ENCODE measurements at regions not wholly inside any gene's neighbourhood (a gene's known extent, or its start where the extent isn't known, plus 50 kb on each side); places are given as distances from the start of the nearest gene placed in this dataset.
"Not testable (repeated sequence)": the region's sequence is repeated elsewhere in the genome, so short reads cannot be mapped to it uniquely, and the experiment has no call there.

GRCh38 chr17:13833921-13834320, 232.2 kb upstream of the HS3ST3A1 start:
- H3K27ac Mint-ChIP-seq = no peak overlapping the region
- H3K4me3 Mint-ChIP-seq = no peak overlapping the region
- no peak for DNase-seq
- intact Hi-C loops (cut with micrococcal nuclease) = no loop called here
- H3K36me3 Mint-ChIP-seq (ENCODE audit: low read depth) = no peaks in the 10 kb centered on the region
- no peaks in the 10 kb centered on the region for H3K4me1 Mint-ChIP-seq
- no peaks in the 10 kb centered on the region for H3K27me3 Mint-ChIP-seq
- peaks cover 8% of the 10 kb centered on the region for H3K9me3 Mint-ChIP-seq

DNA sequence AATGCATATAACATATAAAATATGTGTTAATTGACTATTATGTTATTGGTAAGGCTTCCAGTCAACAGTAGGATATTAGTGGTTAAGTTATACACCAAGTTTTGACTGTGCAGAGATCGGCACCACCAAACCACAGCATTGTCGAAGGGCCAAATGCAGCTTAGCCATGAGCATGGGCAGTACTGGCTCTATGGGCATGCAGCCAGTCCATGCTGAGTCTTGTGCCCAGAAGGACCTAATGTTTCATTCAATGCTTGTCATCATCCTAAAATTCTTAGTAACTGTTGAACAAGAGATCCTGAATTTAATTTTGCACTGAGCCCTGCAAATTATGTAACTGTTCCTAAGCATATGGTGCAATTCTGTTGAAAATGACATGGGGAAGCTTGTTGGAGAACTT, 233.4 kb upstream of the HS3ST3A1 start:
- peaks cover 1% of the 10 kb centered on the region for H3K4me1 Mint-ChIP-seq
- H3K4me3 Mint-ChIP-seq = no peak overlapping the region
- no peak overlapping the region for H3K27ac Mint-ChIP-seq
- intact Hi-C loops (cut with micrococcal nuclease) = no loop called here
- no peaks in the 10 kb centered on the region for H3K36me3 Mint-ChIP-seq (ENCODE audit: low read depth)
- H3K9me3 Mint-ChIP-seq = peaks cover 4% of the 10 kb centered on the region
- no peaks in the 10 kb centered on the region for H3K27me3 Mint-ChIP-seq
- DNase-seq = no peak

DNA sequence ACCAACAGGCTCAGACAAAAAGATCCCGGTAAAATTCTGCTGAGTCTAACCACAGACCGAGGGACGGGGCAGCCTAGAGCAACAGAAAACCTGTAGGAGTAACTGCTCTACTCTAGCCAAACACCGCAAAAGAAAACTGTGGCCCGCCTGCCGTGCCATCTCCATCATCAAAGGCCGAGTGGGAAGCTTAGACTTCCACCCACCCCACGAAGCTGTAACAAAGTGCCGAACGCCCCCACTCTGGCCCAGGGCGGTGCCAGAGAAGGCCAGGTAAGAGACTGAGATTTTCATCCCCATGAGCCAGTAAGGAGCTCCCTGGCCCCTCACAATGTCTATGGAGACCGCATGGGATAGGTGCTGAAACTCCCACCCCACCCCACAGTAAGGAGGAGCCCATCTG, 231.9 kb upstream of the COX10 start:
- Mint-ChIP-seq H3K36me3 (ENCODE audit: low read depth) (no peaks in the 10 kb centered on the region), H3K4me1 (peaks cover 6% of the 10 kb centered on the region), H3K9me3 (peaks cover 4% of the 10 kb centered on the region), H3K4me3 (no peak overlapping the region), H3K27me3 (no peaks in the 10 kb centered on the region), H3K27ac (no peak overlapping the region)
- DNase-seq = no peak
- intact Hi-C loops (cut with micrococcal nuclease) = no loop called here

DNA sequence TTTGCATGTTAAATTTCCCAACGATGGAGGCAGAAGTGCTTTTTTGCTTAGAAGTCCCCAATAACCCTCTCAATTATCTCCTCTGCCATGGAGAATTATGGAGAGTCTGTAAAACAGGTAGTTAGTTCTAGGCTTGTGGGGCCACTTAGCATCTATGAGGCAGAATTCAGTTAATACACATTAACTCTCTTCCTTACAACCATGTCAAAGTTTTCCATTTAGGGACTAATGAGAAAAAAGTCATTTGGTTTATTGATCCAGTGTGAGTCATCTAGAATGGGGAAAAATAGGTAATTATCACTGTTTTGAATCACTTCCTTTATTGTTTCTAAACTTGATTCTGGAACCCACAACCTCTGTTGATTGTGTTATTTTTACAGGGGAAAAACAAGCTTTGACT, 229.1 kb upstream of the COX10 start:
- Mint-ChIP-seq H3K4me1 (peaks cover 6% of the 10 kb centered on the region), H3K36me3 (ENCODE audit: low read depth) (no peaks in the 10 kb centered on the region), H3K9me3 (peaks cover 4% of the 10 kb centered on the region), H3K27ac (no peak overlapping the region), H3K27me3 (no peaks in the 10 kb centered on the region), H3K4me3 (no peak overlapping the region)
- intact Hi-C loops (cut with micrococcal nuclease) = no loop called here
- DNase-seq = no peak

- Mint-ChIP-seq H3K27me3 (no peaks in the 10 kb centered on the region), H3K4me1 (peaks cover 6% of the 10 kb centered on the region), H3K9me3 (peaks cover 4% of the 10 kb centered on the region), H3K4me3 (no peak overlapping the region), H3K36me3 (ENCODE audit: low read depth) (no peaks in the 10 kb centered on the region), H3K27ac (no peak overlapping the region)
- intact Hi-C loops (cut with micrococcal nuclease) = no loop called here
- no peak for DNase-seq
Observed at GRCh38 chr17:13843862-13844635, 225.3 kb upstream of the COX10 start.

DNA sequence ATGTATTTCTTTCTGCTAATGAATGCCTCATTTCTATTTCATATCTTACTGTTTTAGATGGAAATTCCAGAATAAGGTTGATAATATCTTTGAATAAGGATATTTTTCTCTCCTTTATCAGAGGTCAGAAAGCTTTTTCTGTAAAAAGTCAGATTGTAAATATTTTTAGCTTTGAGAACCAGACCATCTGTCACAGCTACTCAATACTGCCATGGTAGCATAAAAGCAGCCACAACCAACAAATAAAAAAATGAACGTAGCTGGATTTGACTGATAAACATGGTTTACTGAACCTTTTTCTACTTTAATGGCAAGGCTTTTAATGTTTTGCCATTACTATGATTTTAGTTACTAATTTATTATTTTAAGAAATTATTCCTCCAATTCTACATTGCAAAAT, 217.4 kb upstream of the COX10 start:
- no peaks in the 10 kb centered on the region for H3K27me3 Mint-ChIP-seq
- peaks cover 4% of the 10 kb centered on the region for H3K36me3 Mint-ChIP-seq (ENCODE audit: low read depth)
- no peak overlapping the region for H3K4me3 Mint-ChIP-seq
- DNase-seq = no peak
- no peaks in the 10 kb centered on the region for H3K4me1 Mint-ChIP-seq
- intact Hi-C loops (cut with micrococcal nuclease) = no loop called here
- H3K27ac Mint-ChIP-seq = no peak overlapping the region
- peaks cover 8% of the 10 kb centered on the region for H3K9me3 Mint-ChIP-seq

DNA sequence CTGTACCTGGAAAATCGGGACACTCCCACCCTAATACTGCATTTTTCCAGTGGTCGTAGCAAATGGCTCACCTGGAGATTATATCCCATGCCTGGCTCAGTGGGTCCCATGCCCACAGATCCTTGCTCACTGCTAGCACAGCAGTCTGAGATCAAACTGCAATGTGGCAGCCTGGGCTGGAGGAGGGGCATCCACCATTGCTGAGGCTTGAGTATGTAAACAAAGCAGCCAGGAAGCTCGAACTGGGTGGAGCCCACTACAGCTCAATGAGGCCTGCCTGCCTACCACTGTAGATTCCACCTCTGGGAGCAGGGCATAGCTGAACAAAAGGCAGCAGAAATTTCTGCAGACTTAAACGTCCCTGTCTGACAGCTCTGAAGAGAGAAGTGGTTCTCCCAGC, 213.6 kb upstream of the COX10 start:
- H3K4me1 Mint-ChIP-seq; intact Hi-C loops (cut with micrococcal nuclease); H3K36me3 Mint-ChIP-seq (ENCODE audit: low read depth); DNase-seq; H3K27ac Mint-ChIP-seq; H3K4me3 Mint-ChIP-seq; H3K27me3 Mint-ChIP-seq: not testable (repeated sequence)
- H3K9me3 Mint-ChIP-seq = peaks cover 20% of the 10 kb centered on the region

- Mint-ChIP-seq H3K4me3 (no peak overlapping the region), H3K27me3 (peaks cover 2% of the 10 kb centered on the region), H3K9me3 (peaks cover 34% of the 10 kb centered on the region), H3K4me1 (peaks cover 2% of the 10 kb centered on the region), H3K27ac (no peak overlapping the region), H3K36me3 (ENCODE audit: low read depth) (peaks cover 3% of the 10 kb centered on the region)
- DNase-seq = no peak
- intact Hi-C loops (cut with micrococcal nuclease) = no loop called here
Observed at GRCh38 chr17:13862346-13862745, 207.0 kb upstream of the COX10 start.

- Mint-ChIP-seq H3K4me1 (peaks cover 2% of the 10 kb centered on the region), H3K4me3 (no peak overlapping the region), H3K9me3 (peaks cover 24% of the 10 kb centered on the region), H3K36me3 (ENCODE audit: low read depth) (peaks cover under 1% of the 10 kb centered on the region), H3K27me3 (peaks cover under 1% of the 10 kb centered on the region), H3K27ac (no peak overlapping the region)
- DNase-seq = no peak
- intact Hi-C loops (cut with micrococcal nuclease) = no loop called here
Observed at GRCh38 chr17:13863436-13863835, 205.9 kb upstream of the COX10 start.

DNA sequence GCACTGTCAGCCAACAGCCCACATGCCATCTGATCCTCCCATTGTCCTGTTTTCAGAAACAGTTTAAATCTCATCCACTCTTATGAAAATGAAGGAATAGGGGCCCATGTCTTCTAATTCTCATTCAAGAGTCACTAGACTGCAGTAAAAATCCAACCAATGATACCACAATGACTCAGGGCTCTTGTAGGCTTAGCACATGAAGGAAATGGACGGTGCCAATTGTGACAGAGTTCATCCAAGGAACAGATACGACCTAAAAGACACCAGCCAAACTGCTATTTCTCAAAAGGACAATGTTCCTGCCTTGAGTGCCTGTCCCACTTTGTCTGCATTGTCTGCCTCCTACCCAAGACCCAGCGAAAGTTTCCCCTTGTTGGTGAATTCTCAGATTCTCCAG, 204.8 kb upstream of the COX10 start:
- intact Hi-C loops (cut with micrococcal nuclease) = no loop called here
- H3K4me1 Mint-ChIP-seq = peaks cover 2% of the 10 kb centered on the region
- H3K4me3 Mint-ChIP-seq = no peak overlapping the region
- H3K27ac Mint-ChIP-seq = no peak overlapping the region
- no peaks in the 10 kb centered on the region for H3K27me3 Mint-ChIP-seq
- peaks cover 21% of the 10 kb centered on the region for H3K9me3 Mint-ChIP-seq
- DNase-seq = no peak
- H3K36me3 Mint-ChIP-seq (ENCODE audit: low read depth) = no peaks in the 10 kb centered on the region

DNA sequence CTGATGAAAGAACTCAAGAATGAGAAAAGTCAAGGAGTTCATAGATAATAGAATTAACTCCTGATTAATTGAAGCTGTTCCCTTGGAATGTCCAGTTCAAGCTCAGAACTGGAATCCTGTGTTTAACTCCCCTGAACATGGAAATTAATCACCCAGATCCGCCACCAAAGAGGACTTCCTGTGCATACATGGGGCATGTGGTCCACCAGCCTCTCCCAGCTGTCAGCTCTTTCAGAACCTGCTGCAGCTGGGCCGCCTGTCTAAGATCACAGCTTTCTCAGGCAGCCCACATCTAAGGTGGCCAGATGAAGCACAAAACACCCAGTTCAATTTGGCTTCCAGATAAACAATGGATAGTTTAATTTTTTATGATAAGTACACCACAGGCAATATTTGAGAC, 203.7 kb upstream of the COX10 start:
- H3K36me3 Mint-ChIP-seq (ENCODE audit: low read depth) = no peaks in the 10 kb centered on the region
- intact Hi-C loops (cut with micrococcal nuclease) = no loop called here

DNA sequence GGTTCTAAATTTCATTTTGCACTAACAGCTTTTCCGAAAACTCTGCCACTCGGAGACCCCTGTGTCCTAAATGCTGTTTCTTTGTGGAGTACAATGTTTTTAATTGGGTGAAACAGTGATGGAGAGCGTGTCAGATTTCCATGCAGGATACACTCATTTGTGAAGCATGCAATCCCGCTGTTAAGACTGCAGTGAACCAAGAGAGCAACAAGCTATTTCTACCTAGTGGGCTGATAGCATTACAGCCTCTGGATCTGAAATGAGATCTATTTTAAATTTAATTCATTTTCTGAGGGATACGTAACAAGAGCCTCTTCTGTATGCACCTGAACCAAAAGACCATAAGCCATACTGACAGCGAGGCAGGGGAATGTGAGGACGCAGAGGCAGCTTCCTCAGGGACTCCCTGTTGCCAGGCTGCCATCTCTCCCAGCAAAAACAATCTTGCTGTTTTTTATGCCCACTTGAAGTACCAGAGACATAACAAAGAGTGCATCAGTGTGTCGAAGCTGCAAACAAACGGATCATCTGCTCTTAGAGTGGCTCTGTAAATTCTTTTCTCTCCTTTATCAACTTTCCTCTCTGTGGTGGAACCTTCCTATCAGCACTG, 199.9 kb upstream of the COX10 start:
- H3K4me3 Mint-ChIP-seq = no peak overlapping the region
- H3K36me3 Mint-ChIP-seq (ENCODE audit: low read depth) = no peaks in the 10 kb centered on the region
- peaks cover 16% of the 10 kb centered on the region for H3K9me3 Mint-ChIP-seq
- no peaks in the 10 kb centered on the region for H3K27me3 Mint-ChIP-seq
- no peak overlapping the region for H3K27ac Mint-ChIP-seq
- no peak for DNase-seq
- H3K4me1 Mint-ChIP-seq = peaks cover 4% of the 10 kb centered on the region
- intact Hi-C loops (cut with micrococcal nuclease) = no loop called here

More for the DNA sequence above, 203.7 kb upstream of the COX10 start:
- no peak overlapping the region for H3K4me3 Mint-ChIP-seq
- H3K27me3 Mint-ChIP-seq = no peaks in the 10 kb centered on the region
- no peak overlapping the region for H3K27ac Mint-ChIP-seq
- peaks cover 2% of the 10 kb centered on the region for H3K4me1 Mint-ChIP-seq
- DNase-seq = no peak
- peaks cover 18% of the 10 kb centered on the region for H3K9me3 Mint-ChIP-seq

GRCh38 chr17:13871261-13871660, 198.0 kb upstream of the COX10 start:
- no peak overlapping the region for H3K27ac Mint-ChIP-seq

DNA sequence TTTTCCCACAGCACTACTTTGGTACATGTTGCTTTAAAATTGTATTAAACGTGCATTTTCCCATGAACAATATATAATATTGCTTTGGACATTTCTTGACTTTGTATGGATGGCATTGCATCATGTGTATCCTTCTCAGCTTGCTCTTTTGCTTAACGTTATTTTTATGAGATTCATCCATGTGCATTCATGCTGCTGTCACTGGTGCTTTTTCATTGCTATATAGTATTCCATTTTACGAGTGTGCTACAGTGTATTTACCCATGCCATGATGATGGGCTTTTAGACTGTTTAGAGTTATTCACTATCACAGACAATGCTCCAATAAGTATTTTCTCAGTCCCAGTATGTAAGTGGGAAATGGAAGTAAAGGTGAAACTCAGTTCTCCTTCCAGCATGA, 195.2 kb upstream of the COX10 start:
- H3K9me3 Mint-ChIP-seq = peaks cover 12% of the 10 kb centered on the region
- H3K36me3 Mint-ChIP-seq (ENCODE audit: low read depth) = peaks cover 4% of the 10 kb centered on the region
- H3K27me3 Mint-ChIP-seq = no peaks in the 10 kb centered on the region
- no peak overlapping the region for H3K27ac Mint-ChIP-seq
- H3K4me1 Mint-ChIP-seq = peaks cover 2% of the 10 kb centered on the region
- no peak for DNase-seq
- intact Hi-C loops (cut with micrococcal nuclease) = no loop called here
- H3K4me3 Mint-ChIP-seq = no peak overlapping the region

More at GRCh38 chr17:13871261-13871660, 198.0 kb upstream of the COX10 start:
- H3K36me3 Mint-ChIP-seq (ENCODE audit: low read depth) = no peaks in the 10 kb centered on the region
- H3K4me3 Mint-ChIP-seq = no peak overlapping the region
- DNase-seq = no peak
- H3K4me1 Mint-ChIP-seq = peaks cover 2% of the 10 kb centered on the region
- intact Hi-C loops (cut with micrococcal nuclease) = no loop called here
- peaks cover 7% of the 10 kb centered on the region for H3K9me3 Mint-ChIP-seq
- no peaks in the 10 kb centered on the region for H3K27me3 Mint-ChIP-seq

DNA sequence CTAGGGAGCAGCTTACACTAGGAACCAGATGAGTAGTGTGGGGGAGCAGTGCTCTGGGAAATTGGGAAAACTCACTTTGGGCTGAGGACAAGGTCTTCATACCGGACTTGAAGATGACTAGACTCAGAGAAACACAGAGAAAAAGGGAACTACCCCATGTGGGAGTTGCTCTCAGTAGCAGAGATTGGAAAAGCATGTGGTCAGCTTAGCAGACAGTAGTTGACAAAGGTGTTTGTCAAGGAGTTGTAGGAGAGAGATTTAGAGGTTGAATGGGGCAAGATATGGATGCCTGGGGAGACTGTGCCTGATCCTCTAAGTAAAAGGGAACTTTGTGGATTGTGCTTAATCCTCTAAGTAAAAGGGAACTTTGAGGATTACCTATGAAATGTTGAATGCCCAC, 194.5 kb upstream of the COX10 start:
- peaks cover 2% of the 10 kb centered on the region for H3K4me1 Mint-ChIP-seq
- no peak overlapping the region for H3K4me3 Mint-ChIP-seq
- no peak for DNase-seq
- intact Hi-C loops (cut with micrococcal nuclease) = no loop called here
- H3K36me3 Mint-ChIP-seq (ENCODE audit: low read depth) = peaks cover 4% of the 10 kb centered on the region
- H3K27me3 Mint-ChIP-seq = no peaks in the 10 kb centered on the region
- H3K27ac Mint-ChIP-seq = no peak overlapping the region
- peaks cover 12% of the 10 kb centered on the region for H3K9me3 Mint-ChIP-seq
